ENCODE measurements at regions not wholly inside any gene's neighbourhood (a gene's known extent, or its start where the extent isn't known, plus 50 kb on each side); places are given as distances from the start of the nearest gene placed in this dataset.

DNA sequence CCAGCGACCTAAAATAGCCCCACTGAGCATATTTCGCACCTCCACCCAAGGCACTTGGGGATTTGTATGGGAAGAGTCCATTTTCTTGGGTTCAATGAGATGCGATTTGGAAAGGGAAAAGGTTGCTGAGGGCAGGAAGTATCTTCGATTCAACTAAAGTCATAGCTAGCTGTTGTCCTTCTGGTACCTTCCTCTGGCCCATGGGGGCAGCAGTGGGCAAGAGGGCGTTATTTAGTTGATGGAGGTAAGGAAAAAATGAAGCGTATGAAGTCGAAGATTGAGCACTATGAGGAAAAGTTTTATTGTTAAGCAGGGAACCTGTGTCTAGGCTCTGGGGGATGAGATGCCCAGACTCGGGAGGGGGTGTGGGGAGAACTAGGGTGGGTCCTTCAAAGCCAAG is 135.4 kb downstream of the EVX1 start:
- intact Hi-C loops (cut with DNase I; ENCODE audit: low total_unique reads) = no loop called here
- Histone ChIP-seq H3K27me3 (no peaks in the 10 kb centered on the region), H3K4me3 (no peak overlapping the region), H3K27ac (no peak overlapping the region), H3K9me3 (no peaks in the 10 kb centered on the region), H3K4me1 (no peaks in the 10 kb centered on the region), H3K36me3 (ENCODE audit: low read depth, missing control alignments) (no peaks in the 10 kb centered on the region)
- WGBS, 2 donors = 83 to 86% methylated on average over 8 of the region's 8 CpGs
- no peak for DNase-seq
- TF ChIP-seq POLR2A (IDR thresholded peaks at IDR 0.05) = no peak
- no peak for TF ChIP-seq CTCF (IDR thresholded peaks at IDR 0.05)

DNA sequence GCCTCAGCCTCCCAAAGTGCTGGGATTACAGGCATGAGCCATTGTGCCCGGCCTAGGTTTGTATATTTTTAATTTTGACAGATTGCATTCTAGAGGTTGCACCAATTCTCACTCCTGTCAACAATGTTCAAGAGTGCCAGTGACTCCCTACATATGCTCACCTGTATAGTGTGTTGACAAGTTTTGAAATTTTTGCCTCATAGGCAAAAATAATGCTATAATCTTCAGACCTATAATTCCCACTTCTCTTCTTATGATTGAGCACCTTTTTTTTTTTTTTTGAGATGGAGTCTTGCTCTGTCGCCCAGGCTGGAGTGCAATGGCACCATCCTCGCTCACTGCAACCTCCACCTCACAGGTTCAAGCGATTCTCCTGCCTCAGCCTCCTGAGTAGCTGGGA is 139.7 kb downstream of the EVX1 start:
- Histone ChIP-seq H3K36me3 (ENCODE audit: low read depth, missing control alignments) (no peaks in the 10 kb centered on the region), H3K27me3 (no peaks in the 10 kb centered on the region), H3K4me3 (no peak overlapping the region), H3K9me3 (no peaks in the 10 kb centered on the region), H3K4me1 (no peaks in the 10 kb centered on the region), H3K27ac (no peak overlapping the region)
- TF ChIP-seq POLR2A (IDR thresholded peaks at IDR 0.05) (no peak), CTCF (IDR thresholded peaks at IDR 0.05) (no peak)
- intact Hi-C loops (cut with DNase I; ENCODE audit: low total_unique reads) = no loop called here
- no peak for DNase-seq
- 89 to 97% methylated on average over 4 of the region's 4 CpGs for WGBS, 2 donors

DNA sequence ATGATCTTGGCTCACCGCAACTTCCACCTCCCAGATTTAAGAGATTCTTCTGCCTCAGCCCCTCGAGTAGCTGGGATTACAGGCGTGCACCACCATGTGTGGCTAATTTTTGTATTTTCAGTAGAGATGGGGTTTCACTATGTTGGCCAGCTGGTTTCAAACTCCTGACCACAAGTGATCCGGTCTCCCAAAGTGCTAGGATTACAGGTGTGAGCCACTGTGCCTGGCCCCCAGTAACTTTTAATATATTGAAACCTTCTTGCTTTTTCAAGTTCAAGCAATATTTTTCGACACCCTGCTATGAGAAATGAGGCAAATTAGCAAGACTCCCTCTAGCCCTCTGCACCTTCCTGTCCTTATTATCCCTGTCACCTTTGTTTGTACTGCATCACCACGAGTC is 144.0 kb downstream of the EVX1 start:
- no peak for DNase-seq
- 84 to 90% methylated on average over 4 to 6 of the region's 6 CpGs for WGBS, 2 donors
- no peak for TF ChIP-seq POLR2A (IDR thresholded peaks at IDR 0.05)
- TF ChIP-seq CTCF (IDR thresholded peaks at IDR 0.05) = no peak
- peaks cover 3% of the 10 kb centered on the region for H3K4me1 ChIP-seq
- no peak overlapping the region for H3K27ac ChIP-seq
- H3K4me3 ChIP-seq = no peak overlapping the region
- H3K27me3 ChIP-seq = no peaks in the 10 kb centered on the region
- no peaks in the 10 kb centered on the region for H3K36me3 ChIP-seq (ENCODE audit: low read depth, missing control alignments)
- intact Hi-C loops (cut with DNase I; ENCODE audit: low total_unique reads) = no loop called here
- no peaks in the 10 kb centered on the region for H3K9me3 ChIP-seq

GRCh38 chr7:27387864-27388263 is 145.3 kb downstream of the EVX1 start:
- Histone ChIP-seq H3K27me3 (no peaks in the 10 kb centered on the region), H3K27ac (no peak overlapping the region), H3K9me3 (no peaks in the 10 kb centered on the region), H3K4me3 (no peak overlapping the region), H3K4me1 (peaks cover 3% of the 10 kb centered on the region), H3K36me3 (ENCODE audit: low read depth, missing control alignments) (no peaks in the 10 kb centered on the region)
- intact Hi-C loops (cut with DNase I; ENCODE audit: low total_unique reads) = no loop called here
- WGBS, 2 donors = 85 to 93% methylated on average over 4 of the region's 4 CpGs
- TF ChIP-seq POLR2A (IDR thresholded peaks at IDR 0.05) = no peak
- TF ChIP-seq CTCF (IDR thresholded peaks at IDR 0.05) = no peak
- DNase-seq = no peak

GRCh38 chr7:27388561-27388960 is 146.0 kb downstream of the EVX1 start:
- H3K36me3 ChIP-seq (ENCODE audit: low read depth, missing control alignments) = no peaks in the 10 kb centered on the region
- no peaks in the 10 kb centered on the region for H3K9me3 ChIP-seq
- no peak for DNase-seq
- H3K4me3 ChIP-seq = no peak overlapping the region
- WGBS, 2 donors = 90 to 95% methylated on average over 7 of the region's 7 CpGs
- H3K27me3 ChIP-seq = no peaks in the 10 kb centered on the region
- TF ChIP-seq CTCF (IDR thresholded peaks at IDR 0.05) (no peak), POLR2A (IDR thresholded peaks at IDR 0.05) (no peak)
- H3K4me1 ChIP-seq = peaks cover 3% of the 10 kb centered on the region
- H3K27ac ChIP-seq = no peak overlapping the region
- intact Hi-C loops (cut with DNase I; ENCODE audit: low total_unique reads) = no loop called here
